ENCODE measurements at regions not wholly inside any gene's neighbourhood (a gene's known extent, or its start where the extent isn't known, plus 50 kb on each side); places are given as distances from the start of the nearest gene placed in this dataset.

DNA sequence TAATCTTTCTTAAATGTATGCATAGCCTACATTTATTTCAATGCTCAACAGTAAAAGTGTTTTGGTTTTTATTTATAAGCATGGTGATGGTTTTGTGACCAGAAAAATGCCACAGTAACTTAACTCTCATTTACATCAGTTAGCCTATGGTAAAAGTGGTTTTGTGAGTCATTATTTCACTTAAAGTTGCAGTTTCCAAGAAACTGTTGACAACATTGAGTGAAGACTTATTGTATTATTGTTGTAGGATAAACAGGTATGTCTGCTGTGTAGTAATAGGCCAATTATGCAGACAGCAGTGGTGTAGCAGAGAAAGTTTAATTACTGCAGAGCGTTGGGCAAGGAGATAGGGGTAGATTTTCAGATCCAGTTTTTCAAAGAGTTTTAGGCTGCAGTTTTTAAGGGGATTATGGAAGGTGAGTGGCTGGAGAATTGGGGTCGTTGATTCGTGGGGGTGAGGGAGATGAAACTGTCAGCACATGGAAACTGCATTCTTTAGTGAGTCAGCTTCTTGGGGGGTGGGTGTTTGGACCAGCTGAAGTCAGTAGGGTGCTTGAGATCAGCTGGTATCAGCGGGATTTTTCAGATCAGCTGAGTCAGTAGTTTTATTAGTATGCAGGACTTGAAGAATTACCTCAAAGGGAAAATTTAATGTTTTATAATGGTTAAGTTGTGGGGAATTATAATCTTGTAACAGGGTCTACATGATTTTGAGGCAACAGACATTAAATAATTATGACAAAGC, 168.7 kb upstream of the FMN2 start:
- Histone ChIP-seq H3K27me3 (replicated peaks; ENCODE audit: insufficient read depth, low read length) (no peaks in the 10 kb centered on the region), H3K9me3 (replicated peaks; ENCODE audit: insufficient read depth, low read length) (no peaks in the 10 kb centered on the region), H3K9ac (ENCODE audit: low read length) (no peak overlapping the region), H3K36me3 (replicated peaks; ENCODE audit: insufficient read depth, low read length) (no peaks in the 10 kb centered on the region), H4K20me1 (ENCODE audit: insufficient read depth, low read length) (no peaks in the 10 kb centered on the region), H3K4me1 (ENCODE audit: low read length) (peaks cover 10% of the 10 kb centered on the region; the same call in 1 of the 2 replicates), H3K9me2 (replicated peaks; ENCODE audit: insufficient read depth, low read length) (no peaks in the 10 kb centered on the region), H3K79me2 (ENCODE audit: low read length) (no peaks in the 10 kb centered on the region), H3K27ac (ENCODE audit: low read length) (no peak overlapping the region), H3K4me2 (ENCODE audit: low read depth, low read length) (no peak overlapping the region), H3K4me3 (ENCODE audit: low read length) (no peak overlapping the region), H2AFZ (ENCODE audit: low read length) (no peak overlapping the region), H3F3A (ENCODE audit: insufficient read depth, low read length) (no peaks in the 10 kb centered on the region)
- TF ChIP-seq EZH2 (optimal IDR thresholded peaks at IDR 0.05; ENCODE audit: low read depth, low read length) (no peak), EZH2phosphoT487 (IDR thresholded peaks at IDR 0.05; ENCODE audit: low read length) (no peak)
- TF ChIP-seq, protein P1, sequence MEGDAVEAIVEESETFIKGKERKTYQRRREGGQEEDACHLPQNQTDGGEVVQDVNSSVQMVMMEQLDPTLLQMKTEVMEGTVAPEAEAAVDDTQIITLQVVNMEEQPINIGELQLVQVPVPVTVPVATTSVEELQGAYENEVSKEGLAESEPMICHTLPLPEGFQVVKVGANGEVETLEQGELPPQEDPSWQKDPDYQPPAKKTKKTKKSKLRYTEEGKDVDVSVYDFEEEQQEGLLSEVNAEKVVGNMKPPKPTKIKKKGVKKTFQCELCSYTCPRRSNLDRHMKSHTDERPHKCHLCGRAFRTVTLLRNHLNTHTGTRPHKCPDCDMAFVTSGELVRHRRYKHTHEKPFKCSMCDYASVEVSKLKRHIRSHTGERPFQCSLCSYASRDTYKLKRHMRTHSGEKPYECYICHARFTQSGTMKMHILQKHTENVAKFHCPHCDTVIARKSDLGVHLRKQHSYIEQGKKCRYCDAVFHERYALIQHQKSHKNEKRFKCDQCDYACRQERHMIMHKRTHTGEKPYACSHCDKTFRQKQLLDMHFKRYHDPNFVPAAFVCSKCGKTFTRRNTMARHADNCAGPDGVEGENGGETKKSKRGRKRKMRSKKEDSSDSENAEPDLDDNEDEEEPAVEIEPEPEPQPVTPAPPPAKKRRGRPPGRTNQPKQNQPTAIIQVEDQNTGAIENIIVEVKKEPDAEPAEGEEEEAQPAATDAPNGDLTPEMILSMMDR (IDR thresholded peaks at IDR 0.05; ENCODE audit: low read length) = no peak
- DNase-seq = no peak

DNA sequence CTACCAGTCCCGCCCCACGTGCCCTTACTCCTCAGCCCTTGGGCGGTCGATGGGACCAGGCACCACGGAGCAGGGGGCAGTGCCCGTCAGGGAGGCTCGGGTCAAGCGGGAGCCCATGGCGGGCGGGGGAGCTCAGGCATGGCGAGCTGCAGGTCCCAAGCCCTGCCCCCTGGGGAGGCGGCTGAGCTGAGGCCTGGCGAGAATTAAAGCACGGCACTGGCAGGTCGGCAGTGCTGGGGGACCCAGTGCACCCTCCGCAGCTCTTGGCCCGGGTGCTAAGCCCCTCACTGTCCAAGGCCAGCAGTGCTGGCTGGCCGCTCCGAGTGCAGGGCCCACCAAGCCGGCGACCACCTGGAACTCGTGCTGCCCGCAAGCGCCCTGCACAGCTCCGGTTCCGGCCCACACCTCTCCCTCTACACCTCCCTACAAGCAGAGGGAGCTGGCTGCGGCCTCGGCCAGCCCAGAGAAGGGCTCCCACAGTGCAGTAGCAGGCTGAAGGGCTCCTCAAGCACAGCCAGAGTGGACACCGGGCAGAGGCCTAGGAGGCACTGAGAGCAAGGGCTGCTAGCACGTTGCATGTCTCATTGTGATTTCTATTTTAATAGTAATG, 166.8 kb upstream of the FMN2 start:
- H3F3A ChIP-seq (ENCODE audit: insufficient read depth, low read length) = no peaks in the 10 kb centered on the region
- no peak for TF ChIP-seq EZH2 (optimal IDR thresholded peaks at IDR 0.05; ENCODE audit: low read depth, low read length)
- H3K36me3 ChIP-seq (replicated peaks; ENCODE audit: insufficient read depth, low read length) = no peaks in the 10 kb centered on the region
- H2AFZ ChIP-seq (ENCODE audit: low read length) = no peak overlapping the region
- H3K79me2 ChIP-seq (ENCODE audit: low read length) = no peaks in the 10 kb centered on the region
- no peak overlapping the region for H3K27ac ChIP-seq (ENCODE audit: low read length)
- H3K9me2 ChIP-seq (replicated peaks; ENCODE audit: insufficient read depth, low read length) = no peaks in the 10 kb centered on the region
- no peak for DNase-seq
- H3K27me3 ChIP-seq (replicated peaks; ENCODE audit: insufficient read depth, low read length) = no peaks in the 10 kb centered on the region
- no peaks in the 10 kb centered on the region for H4K20me1 ChIP-seq (ENCODE audit: insufficient read depth, low read length)
- H3K4me3 ChIP-seq (ENCODE audit: low read length) = no peak overlapping the region
- H3K9me3 ChIP-seq (replicated peaks; ENCODE audit: insufficient read depth, low read length) = no peaks in the 10 kb centered on the region
- H3K4me1 ChIP-seq (ENCODE audit: low read length) = no peaks in the 10 kb centered on the region
- H3K9ac ChIP-seq (ENCODE audit: low read length) = no peak overlapping the region
- H3K4me2 ChIP-seq (ENCODE audit: low read depth, low read length) = no peak overlapping the region

DNA sequence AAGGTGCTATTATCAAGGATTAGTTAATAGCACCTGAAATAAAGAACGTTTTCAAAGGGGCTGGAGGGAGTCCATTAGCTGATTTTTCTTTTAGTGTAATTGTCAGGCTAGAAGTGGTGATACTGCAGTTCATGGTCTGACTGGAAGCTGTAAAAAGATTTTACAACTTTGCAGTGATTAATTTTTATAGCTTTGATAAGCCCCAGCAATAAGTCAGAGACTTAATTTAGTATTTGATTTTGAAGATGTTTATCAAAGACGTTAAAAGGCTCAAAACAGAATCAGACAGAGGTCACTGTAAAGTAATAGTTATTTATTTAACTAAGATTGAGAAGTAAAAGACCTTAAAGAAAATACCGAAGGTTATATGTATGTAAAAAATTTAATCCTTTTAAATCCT, 165.5 kb upstream of the FMN2 start:
- Histone ChIP-seq H3F3A (ENCODE audit: insufficient read depth, low read length) (no peaks in the 10 kb centered on the region), H3K36me3 (replicated peaks; ENCODE audit: insufficient read depth, low read length) (no peaks in the 10 kb centered on the region), H2AFZ (ENCODE audit: low read length) (no peak overlapping the region), H3K27me3 (replicated peaks; ENCODE audit: insufficient read depth, low read length) (no peaks in the 10 kb centered on the region), H4K20me1 (ENCODE audit: insufficient read depth, low read length) (no peaks in the 10 kb centered on the region), H3K9me2 (replicated peaks; ENCODE audit: insufficient read depth, low read length) (no peaks in the 10 kb centered on the region), H3K4me1 (ENCODE audit: low read length) (no peaks in the 10 kb centered on the region), H3K4me2 (ENCODE audit: low read depth, low read length) (no peak overlapping the region), H3K4me3 (ENCODE audit: low read length) (no peak overlapping the region), H3K9ac (ENCODE audit: low read length) (no peak overlapping the region), H3K79me2 (ENCODE audit: low read length) (no peaks in the 10 kb centered on the region), H3K27ac (ENCODE audit: low read length) (no peak overlapping the region), H3K9me3 (replicated peaks; ENCODE audit: insufficient read depth, low read length) (no peaks in the 10 kb centered on the region)
- no peak for DNase-seq
- no peak for TF ChIP-seq EZH2phosphoT487 (IDR thresholded peaks at IDR 0.05; ENCODE audit: low read length)
- TF ChIP-seq EZH2 (optimal IDR thresholded peaks at IDR 0.05; ENCODE audit: low read depth, low read length) = no peak
- TF ChIP-seq, protein P1 (IDR thresholded peaks at IDR 0.05; ENCODE audit: low read length) = no peak

DNA sequence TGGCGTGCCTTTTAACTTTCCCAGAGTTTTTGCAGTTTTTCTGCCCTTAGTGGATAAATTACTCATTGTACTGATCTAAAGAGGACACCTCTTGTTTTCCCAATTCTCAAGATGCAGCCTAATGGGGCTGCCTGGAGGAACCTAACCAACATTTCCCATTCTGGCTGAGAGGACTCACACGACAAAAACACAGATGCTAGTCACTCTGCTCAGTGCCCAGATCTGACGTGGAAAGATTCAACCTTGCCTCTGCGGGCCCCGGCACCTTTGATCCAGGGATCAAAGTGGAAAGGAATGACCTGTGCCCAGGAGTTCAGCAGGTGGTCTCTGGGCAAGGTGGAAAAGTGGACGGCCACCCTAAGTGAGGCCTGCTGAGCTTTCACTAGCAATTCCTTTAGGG, 162.4 kb upstream of the FMN2 start:
- Histone ChIP-seq H3K9ac (ENCODE audit: low read length) (no peak overlapping the region), H3K79me2 (ENCODE audit: low read length) (no peaks in the 10 kb centered on the region), H3K4me3 (ENCODE audit: low read length) (no peak overlapping the region), H3K4me2 (ENCODE audit: low read depth, low read length) (no peak overlapping the region), H3K27me3 (replicated peaks; ENCODE audit: insufficient read depth, low read length) (no peaks in the 10 kb centered on the region), H3K36me3 (replicated peaks; ENCODE audit: insufficient read depth, low read length) (no peaks in the 10 kb centered on the region), H3K9me3 (replicated peaks; ENCODE audit: insufficient read depth, low read length) (no peaks in the 10 kb centered on the region), H3F3A (ENCODE audit: insufficient read depth, low read length) (no peaks in the 10 kb centered on the region), H3K9me2 (replicated peaks; ENCODE audit: insufficient read depth, low read length) (no peaks in the 10 kb centered on the region), H3K27ac (ENCODE audit: low read length) (no peak overlapping the region), H4K20me1 (ENCODE audit: insufficient read depth, low read length) (no peaks in the 10 kb centered on the region), H2AFZ (ENCODE audit: low read length) (no peak overlapping the region), H3K4me1 (ENCODE audit: low read length) (no peaks in the 10 kb centered on the region)
- DNase-seq = no peak
- TF ChIP-seq, protein P1 (IDR thresholded peaks at IDR 0.05; ENCODE audit: low read length) = no peak
- TF ChIP-seq EZH2phosphoT487 (IDR thresholded peaks at IDR 0.05; ENCODE audit: low read length) = no peak
